HUES64 (cell line): ENCODE measurements at regions not wholly inside any gene's neighbourhood (a gene's known extent, or its start where the extent isn't known, plus 50 kb on each side); places are given as distances from the start of the nearest gene placed in this dataset.

Experiments used
- H3K27ac ChIP-seq: 2 replicates; pipeline ENCODE4 v1.7.0; 2013; ENCODE audit warnings: low read depth, low read length, inconsistent platforms
- H3K27me3 ChIP-seq: 2 replicates; pipeline ENCODE4 v1.6.1; 2013; ENCODE audit warnings: mild to moderate bottlenecking, low read length; ENCODE audit not compliant: insufficient read depth
- H3K36me3 ChIP-seq: 2 replicates; pipeline ENCODE4 v1.6.1; 2013; ENCODE audit warnings: mild to moderate bottlenecking, low read length; ENCODE audit not compliant: insufficient read depth
- H3K4me1 ChIP-seq: 2 replicates; pipeline ENCODE4 v1.6.1; 2013; ENCODE audit warnings: mild to moderate bottlenecking, low read length, moderate library complexity; ENCODE audit not compliant: insufficient read depth
- H3K4me3 ChIP-seq: 2 replicates; pipeline ENCODE4 v1.5.1; 2013; ENCODE audit warnings: mild to moderate bottlenecking, low read length, moderate library complexity
- H3K9ac ChIP-seq: 2 replicates; pipeline ENCODE4 v1.6.1; 2013; ENCODE audit warnings: mild to moderate bottlenecking, low read depth, low read length
- H3K9me3 ChIP-seq: 2 replicates; pipeline ENCODE4 v1.6.1; 2013; ENCODE audit warnings: low read depth, low read length; ENCODE audit not compliant: insufficient read depth
- WGBS: fragments of 150-250, 120-280 bp; methylation state at CpG from one replicate; pipeline ENCODE4 v1.1.7; 2013; ENCODE audit warnings: missing lambda C conversion rate; 5-methylcytosine and 5-hydroxymethylcytosine counted together

DNA sequence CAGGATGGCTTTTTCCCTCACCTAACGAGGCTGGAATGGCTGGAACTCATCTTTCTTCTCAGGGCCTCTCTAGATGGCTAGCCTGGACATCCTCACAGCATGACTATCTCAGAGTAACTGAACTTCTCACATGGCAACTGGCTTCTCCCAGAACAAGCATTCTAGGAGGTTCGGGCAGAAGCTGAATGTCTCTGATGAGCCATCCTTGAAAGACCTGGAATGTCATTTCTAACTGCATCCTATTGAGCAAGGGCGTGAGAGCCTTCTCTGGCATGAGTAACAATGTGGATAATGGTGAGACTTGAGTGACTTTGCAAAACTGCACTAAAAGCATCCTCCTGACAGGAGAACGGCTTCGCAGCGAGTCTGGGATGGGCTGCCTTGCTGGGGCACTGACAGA is 487.7 kb downstream of the MAT2B start:
- WGBS: 89% methylated on average over 6 of the region's 6 CpGs
- no peaks in the 10 kb centered on the region for H3K9me3 ChIP-seq
- no peak overlapping the region for H3K4me3 ChIP-seq
- H3K36me3 ChIP-seq: no peaks in the 10 kb centered on the region
- H3K9ac ChIP-seq: no peak overlapping the region
- H3K27ac ChIP-seq: no peak overlapping the region
- H3K27me3 ChIP-seq: no peaks in the 10 kb centered on the region
- no peaks in the 10 kb centered on the region for H3K4me1 ChIP-seq

DNA sequence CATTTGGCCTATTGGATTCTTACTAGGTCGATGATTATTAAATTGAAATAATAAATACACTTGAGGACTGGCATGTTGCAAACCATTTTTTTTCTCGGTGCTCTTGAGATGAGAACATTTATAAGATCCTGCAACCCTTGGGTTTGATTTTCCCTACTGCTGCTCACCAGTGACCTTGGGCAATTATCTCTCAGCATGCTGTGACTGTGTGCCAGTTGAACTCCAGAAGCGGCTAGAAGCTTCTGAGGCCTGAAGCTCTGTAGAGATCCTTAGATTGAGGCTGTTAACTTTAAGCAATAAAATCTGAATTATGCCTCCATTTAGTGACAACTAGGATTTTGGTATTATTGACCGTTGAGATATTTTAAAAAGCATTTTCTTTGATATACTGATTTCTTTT is 489.8 kb downstream of the MAT2B start:
- Histone ChIP-seq H3K4me1 (no peaks in the 10 kb centered on the region), H3K36me3 (no peaks in the 10 kb centered on the region), H3K9ac (no peak overlapping the region), H3K27me3 (no peaks in the 10 kb centered on the region), H3K9me3 (no peaks in the 10 kb centered on the region), H3K4me3 (no peak overlapping the region), H3K27ac (no peak overlapping the region)
- WGBS: 89% methylated on average over 4 of the region's 4 CpGs

DNA sequence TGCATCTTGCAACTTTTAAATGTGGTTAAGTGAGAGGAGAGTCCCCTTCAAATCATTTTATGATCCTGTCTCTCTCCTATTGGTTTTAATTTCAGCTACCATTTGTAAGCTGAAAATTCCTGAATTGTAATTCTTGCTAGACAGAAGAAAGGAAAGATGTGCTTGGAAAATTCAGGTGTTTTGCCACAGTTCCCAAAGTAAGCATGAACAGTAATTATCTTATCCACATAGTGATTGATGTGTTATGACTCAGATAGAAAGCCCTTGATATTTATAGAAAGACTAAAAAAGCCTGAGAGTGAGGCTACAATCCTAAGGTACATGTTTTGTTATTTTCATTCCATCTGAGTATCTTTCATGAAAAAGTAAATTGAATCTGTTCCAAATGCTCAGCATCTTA is 492.5 kb downstream of the MAT2B start:
- H3K27me3 ChIP-seq: no peaks in the 10 kb centered on the region
- no peak overlapping the region for H3K9ac ChIP-seq
- H3K27ac ChIP-seq: no peak overlapping the region
- no peak overlapping the region for H3K4me3 ChIP-seq
- no peaks in the 10 kb centered on the region for H3K9me3 ChIP-seq
- no peaks in the 10 kb centered on the region for H3K36me3 ChIP-seq
- no peaks in the 10 kb centered on the region for H3K4me1 ChIP-seq

DNA sequence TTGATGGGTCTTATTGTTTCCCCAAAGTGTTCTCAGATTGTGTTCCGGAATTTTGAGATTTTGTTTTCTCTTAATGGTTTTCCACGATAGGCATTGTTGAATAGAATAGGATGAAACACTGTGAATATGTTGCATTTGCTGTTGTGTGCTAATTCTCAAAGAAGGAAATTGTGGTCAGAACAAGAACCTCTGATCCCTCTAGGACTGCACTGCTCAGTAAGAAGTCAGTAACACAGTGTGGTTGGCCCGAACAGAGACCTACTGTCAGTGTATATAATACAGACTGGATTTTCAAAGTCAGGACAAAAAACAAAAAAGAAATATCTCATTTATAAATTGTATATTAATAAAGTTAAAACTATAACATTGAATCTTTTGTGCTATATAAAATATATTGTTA is 494.8 kb downstream of the MAT2B start:
- no peak overlapping the region for H3K4me3 ChIP-seq
- H3K9me3 ChIP-seq: no peaks in the 10 kb centered on the region
- no peak overlapping the region for H3K9ac ChIP-seq
- H3K4me1 ChIP-seq: no peaks in the 10 kb centered on the region
- H3K36me3 ChIP-seq: no peaks in the 10 kb centered on the region
- no peak overlapping the region for H3K27ac ChIP-seq
- 97% methylated on average over 3 of the region's 3 CpGs for WGBS
- no peaks in the 10 kb centered on the region for H3K27me3 ChIP-seq

DNA sequence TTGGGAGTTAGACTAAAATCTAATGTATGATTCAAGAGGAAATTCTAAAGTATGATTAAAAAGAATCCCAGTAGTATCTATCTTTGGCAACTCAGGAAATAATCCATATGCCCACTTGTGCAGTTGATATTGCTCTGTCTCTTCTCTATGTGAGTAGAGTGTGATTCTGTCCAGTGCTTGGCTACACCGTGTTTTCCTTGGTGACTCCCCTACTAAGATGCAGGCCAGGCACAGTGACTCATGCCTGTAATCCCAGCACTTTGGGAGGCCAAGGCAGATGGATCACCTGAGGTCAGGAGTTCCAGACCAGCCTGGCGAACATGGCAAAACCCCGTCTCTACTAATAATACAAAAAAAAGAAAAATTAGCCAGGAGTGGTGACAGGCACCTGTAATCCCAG is 495.4 kb downstream of the MAT2B start:
- Histone ChIP-seq H3K9ac (no peak overlapping the region), H3K4me1 (no peaks in the 10 kb centered on the region), H3K27me3 (no peaks in the 10 kb centered on the region), H3K9me3 (no peaks in the 10 kb centered on the region), H3K4me3 (no peak overlapping the region), H3K36me3 (no peaks in the 10 kb centered on the region), H3K27ac (no peak overlapping the region)
- 82% methylated on average over 2 of the region's 3 CpGs for WGBS

DNA sequence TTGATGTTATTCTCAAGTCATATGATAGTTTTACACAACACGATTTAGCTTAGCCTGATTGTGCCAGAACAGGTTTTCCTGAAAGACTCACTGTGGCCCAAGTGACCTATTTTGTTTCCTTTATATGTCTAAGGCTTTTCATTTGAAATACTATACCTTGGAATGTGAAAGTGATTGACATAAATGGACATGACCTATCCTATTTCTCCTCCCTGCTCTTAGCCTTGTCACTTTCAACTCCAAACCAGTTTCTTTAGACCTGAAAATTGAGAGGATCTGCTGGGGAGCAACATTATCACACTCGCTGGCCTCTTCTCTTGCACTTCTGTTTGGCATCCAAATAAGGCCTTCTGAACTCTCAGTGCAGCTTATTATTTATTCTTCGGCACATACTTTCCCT is 496.8 kb downstream of the MAT2B start:
- Histone ChIP-seq H3K9me3 (no peaks in the 10 kb centered on the region), H3K4me1 (no peaks in the 10 kb centered on the region), H3K27me3 (no peaks in the 10 kb centered on the region), H3K4me3 (no peak overlapping the region), H3K9ac (no peak overlapping the region), H3K27ac (no peak overlapping the region), H3K36me3 (no peaks in the 10 kb centered on the region)
- WGBS: 85% methylated on average over 3 of the region's 3 CpGs

DNA sequence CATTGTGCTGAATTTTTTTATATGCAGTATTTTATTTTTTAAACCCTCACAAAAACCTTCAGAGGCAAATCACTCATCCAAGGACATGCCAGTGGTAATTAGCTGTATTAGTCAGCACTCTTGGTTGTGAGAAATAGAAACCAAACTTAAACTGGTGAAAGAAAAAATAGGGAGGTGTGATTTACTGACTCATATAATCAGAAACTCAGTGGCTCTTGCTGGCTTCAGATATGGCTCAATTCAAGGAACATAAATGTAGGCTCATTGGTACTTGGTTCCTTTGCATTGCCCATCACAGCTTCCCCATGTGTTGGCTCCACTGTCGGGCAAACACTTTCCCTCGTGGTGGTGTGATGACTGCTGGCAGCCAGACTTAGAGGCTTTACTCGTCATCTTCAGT is 497.2 kb downstream of the MAT2B start:
- H3K27ac ChIP-seq: no peak overlapping the region
- H3K27me3 ChIP-seq: no peaks in the 10 kb centered on the region
- H3K36me3 ChIP-seq: no peaks in the 10 kb centered on the region
- no peak overlapping the region for H3K4me3 ChIP-seq
- H3K9ac ChIP-seq: no peak overlapping the region
- no peaks in the 10 kb centered on the region for H3K4me1 ChIP-seq
- 93% methylated on average over 3 of the region's 3 CpGs for WGBS
- no peaks in the 10 kb centered on the region for H3K9me3 ChIP-seq

DNA sequence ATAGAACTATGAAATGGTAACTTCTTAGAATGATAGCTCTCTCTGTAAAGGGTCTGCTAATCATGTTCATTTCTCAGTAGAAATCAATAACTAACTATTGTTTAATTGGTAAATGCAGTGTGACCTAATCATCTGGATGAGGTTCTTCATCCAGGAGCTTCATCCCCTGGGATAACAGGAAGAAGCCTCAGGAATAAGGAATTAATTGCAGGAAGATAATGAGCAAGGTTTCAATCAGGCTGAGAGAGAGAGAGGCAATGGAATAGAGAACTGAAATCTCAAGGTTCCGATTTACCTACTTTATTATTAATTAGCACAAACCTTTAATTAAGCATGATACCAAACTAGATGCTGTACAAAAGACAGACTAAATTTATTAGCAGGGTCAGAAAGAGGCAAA is 499.7 kb downstream of the MAT2B start:
- Histone ChIP-seq H3K36me3 (no peaks in the 10 kb centered on the region), H3K27me3 (no peaks in the 10 kb centered on the region), H3K9ac (no peak overlapping the region), H3K4me1 (no peaks in the 10 kb centered on the region), H3K9me3 (no peaks in the 10 kb centered on the region), H3K27ac (no peak overlapping the region), H3K4me3 (no peak overlapping the region)
- 100% methylated on average over 1 of the region's 1 CpG for WGBS

DNA sequence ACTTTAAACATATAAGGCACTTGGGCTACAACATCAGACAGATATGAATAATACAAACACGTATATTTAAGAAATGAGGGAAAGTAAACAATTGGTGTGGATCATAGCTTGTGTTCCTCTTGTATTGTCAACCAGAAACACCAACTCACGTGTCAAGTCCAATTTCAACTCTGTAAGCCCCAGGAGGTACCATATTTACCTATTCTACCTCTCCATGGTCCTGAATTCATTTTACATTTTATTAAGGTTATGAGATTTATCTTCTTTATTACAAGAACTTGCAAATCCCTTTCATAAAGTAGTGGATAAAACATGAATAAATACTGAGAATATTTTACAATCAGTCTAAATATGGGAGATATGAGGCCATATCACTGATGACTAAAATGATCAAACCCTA is 501.6 kb downstream of the MAT2B start:
- H3K9me3 ChIP-seq: no peaks in the 10 kb centered on the region
- no peaks in the 10 kb centered on the region for H3K4me1 ChIP-seq
- no peaks in the 10 kb centered on the region for H3K36me3 ChIP-seq
- H3K27me3 ChIP-seq: no peaks in the 10 kb centered on the region
- WGBS: 88% methylated on average over 1 of the region's 2 CpGs
- no peak overlapping the region for H3K4me3 ChIP-seq
- H3K27ac ChIP-seq: no peak overlapping the region
- no peak overlapping the region for H3K9ac ChIP-seq

DNA sequence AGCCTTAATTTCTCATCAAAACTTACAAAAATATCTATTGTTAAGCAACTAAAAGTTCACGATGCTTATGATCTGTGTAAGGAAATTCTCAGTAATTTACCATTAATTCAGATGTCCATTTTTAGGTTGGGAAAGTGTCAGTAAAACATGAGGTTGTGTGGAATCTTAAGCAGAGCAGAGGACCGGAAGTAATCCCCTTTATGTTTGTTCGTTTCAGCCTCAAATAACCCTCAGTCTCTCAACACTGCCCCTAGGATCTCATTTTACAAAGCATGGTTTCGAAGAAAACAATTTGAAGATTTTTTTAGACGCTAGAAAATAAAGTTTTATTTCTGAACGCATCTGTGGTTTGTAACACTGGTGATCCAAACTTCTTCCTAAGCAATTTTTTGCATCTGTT is 504.2 kb downstream of the MAT2B start:
- no peaks in the 10 kb centered on the region for H3K9me3 ChIP-seq
- WGBS: 100% methylated on average over 5 of the region's 6 CpGs
- H3K27me3 ChIP-seq: no peaks in the 10 kb centered on the region
- no peak overlapping the region for H3K27ac ChIP-seq
- H3K4me3 ChIP-seq: no peak overlapping the region
- H3K36me3 ChIP-seq: no peaks in the 10 kb centered on the region
- no peak overlapping the region for H3K9ac ChIP-seq
- H3K4me1 ChIP-seq: no peaks in the 10 kb centered on the region

DNA sequence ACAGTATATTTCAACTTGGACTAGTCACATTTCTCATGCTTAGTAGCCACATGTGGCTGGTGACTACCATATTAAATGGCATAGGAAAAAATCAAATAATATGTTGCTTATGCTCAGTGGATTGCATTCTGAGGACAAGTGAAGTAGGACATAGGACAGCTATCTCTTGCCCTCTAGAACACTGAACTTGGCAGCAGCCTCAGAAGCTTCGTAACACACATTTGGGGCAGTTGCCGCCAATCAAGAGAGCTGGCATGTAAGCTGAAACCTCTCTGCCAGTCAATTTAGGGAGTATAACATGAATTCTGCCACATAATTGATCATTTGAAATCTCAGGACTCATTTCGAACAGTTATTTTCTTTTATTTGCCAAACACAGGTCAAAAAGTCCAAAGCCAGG is 505.5 kb downstream of the MAT2B start:
- H3K27me3 ChIP-seq: no peaks in the 10 kb centered on the region
- H3K9ac ChIP-seq: no peak overlapping the region
- no peaks in the 10 kb centered on the region for H3K9me3 ChIP-seq
- no peaks in the 10 kb centered on the region for H3K36me3 ChIP-seq
- H3K4me3 ChIP-seq: no peak overlapping the region
- H3K4me1 ChIP-seq: no peaks in the 10 kb centered on the region
- H3K27ac ChIP-seq: no peak overlapping the region
- WGBS: 90% methylated on average over 3 of the region's 3 CpGs

DNA sequence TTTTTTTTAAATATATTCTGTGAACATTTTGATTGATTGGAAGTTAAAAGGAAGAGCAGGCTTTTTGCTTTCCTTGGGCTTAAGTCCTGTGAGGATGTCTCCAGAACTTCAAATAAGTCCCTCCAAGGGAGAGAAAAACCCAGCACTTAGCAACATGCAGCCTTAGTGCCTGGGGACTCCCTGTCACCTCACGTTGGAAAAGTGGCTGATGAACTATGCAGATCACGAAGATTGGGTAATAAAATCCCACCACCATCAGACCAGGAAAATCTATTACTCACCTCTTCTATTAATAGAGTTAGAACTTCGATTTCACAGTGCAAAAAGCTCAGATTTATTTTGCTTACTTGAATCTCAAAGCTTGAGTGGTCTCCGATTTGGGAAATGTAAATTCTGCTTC is 507.0 kb downstream of the MAT2B start:
- no peaks in the 10 kb centered on the region for H3K4me1 ChIP-seq
- WGBS: 81% methylated on average over 4 of the region's 4 CpGs
- no peaks in the 10 kb centered on the region for H3K9me3 ChIP-seq
- no peaks in the 10 kb centered on the region for H3K27me3 ChIP-seq
- no peak overlapping the region for H3K9ac ChIP-seq
- H3K4me3 ChIP-seq: no peak overlapping the region
- no peaks in the 10 kb centered on the region for H3K36me3 ChIP-seq
- no peak overlapping the region for H3K27ac ChIP-seq
